GM13976 (cell line): ENCODE measurements at regions not wholly inside any gene's neighbourhood (a gene's known extent, or its start where the extent isn't known, plus 50 kb on each side); places are given as distances from the start of the nearest gene placed in this dataset.

Experiments
- DNase-seq: peaks from one replicate; pipeline ENCODE4 v3.0.0; 2012; ENCODE audit warnings: low spot score
- CTCF ChIP-seq: IDR thresholded peaks from 2 replicates; pipeline ENCODE4 v1.5.1; 2012; ENCODE audit warnings: borderline replicate concordance, mild to moderate bottlenecking; ENCODE audit not compliant: insufficient read depth; ENCODE audit errors: extremely low read depth, missing control alignments, control extremely low read depth
- in situ Hi-C: fragments of 300-500 bp; cut with MboI; formaldehyde crosslinking; loops from one replicate; pipeline ENCODE4 v1.12.0; 2022; ENCODE audit warnings: low sequenced_read_pairs, mixed read lengths, inconsistent platforms; ENCODE audit not compliant: unreplicated experiment

GRCh38 chr5:91495699-91496098 is 112.6 kb upstream of the ARRDC3 start:
- no peak for DNase-seq
- no peak for TF ChIP-seq CTCF

DNA sequence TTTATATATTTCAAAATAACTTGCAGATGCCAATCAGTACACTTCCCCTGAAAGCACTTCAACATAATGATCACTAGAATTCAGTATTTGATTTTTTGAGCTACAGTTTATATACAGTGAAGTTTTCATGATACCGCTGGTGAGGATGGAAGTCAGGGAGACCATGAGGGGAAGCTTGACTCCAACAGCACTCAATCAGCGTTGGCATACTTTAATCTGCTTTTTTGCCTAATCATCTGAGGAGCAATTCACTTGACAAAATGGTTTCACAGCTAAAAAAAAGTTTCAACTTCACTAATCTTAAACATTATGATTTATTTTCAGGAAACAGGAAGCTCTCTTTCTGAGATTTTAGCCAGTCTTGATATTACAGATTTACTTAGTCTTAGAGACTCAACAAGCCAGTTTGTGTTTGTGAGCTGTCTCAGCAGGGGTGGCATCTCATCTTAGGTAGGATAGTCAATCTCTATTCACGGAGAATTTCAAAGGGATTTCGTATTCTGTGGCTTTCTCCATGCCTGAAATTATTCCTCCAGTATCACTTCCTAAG is 111.4 kb upstream of the ARRDC3 start:
- in situ Hi-C loops, result no loop called here
- TF ChIP-seq CTCF, result no peak

More at GRCh38 chr5:91495699-91496098, 112.6 kb upstream of the ARRDC3 start:
- in situ Hi-C loops, result no loop called here

GRCh38 chr5:91493086-91493485 is 110.0 kb upstream of the ARRDC3 start:
- in situ Hi-C loops, result no loop called here
- DNase-seq, result no peak
- TF ChIP-seq CTCF, result no peak

More for the DNA sequence above, 111.4 kb upstream of the ARRDC3 start:
- DNase-seq, result no peak

DNA sequence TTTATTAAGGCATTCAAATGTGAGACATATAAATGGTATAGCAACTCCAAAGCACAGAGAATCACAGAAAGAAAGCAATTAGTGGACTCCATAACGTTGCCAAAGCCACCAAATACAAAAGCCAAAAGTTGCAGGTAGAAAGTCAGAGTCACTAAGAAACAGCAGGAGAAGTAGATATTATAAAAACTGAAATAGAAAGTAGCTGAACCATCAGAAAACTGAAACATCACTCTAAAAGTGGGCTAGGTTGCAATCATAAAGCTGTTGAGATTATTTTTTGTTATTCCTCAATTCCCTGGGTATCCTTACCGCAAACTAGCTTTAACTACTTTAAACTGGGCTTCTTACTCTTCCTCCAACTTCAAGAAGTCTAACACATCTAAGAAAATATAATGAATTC is 108.1 kb upstream of the ARRDC3 start:
- TF ChIP-seq CTCF, result no peak
- DNase-seq, result no peak
- in situ Hi-C loops, result no loop called here

- DNase-seq, result no peak
- in situ Hi-C loops, result no loop called here
These were observed 107.2 kb upstream of the ARRDC3 start for GRCh38 chr5:91490316-91490715.

GRCh38 chr5:91487420-91487819 is 104.3 kb upstream of the ARRDC3 start:
- no peak for TF ChIP-seq CTCF
- in situ Hi-C loops, result no loop called here
- no peak for DNase-seq

More at GRCh38 chr5:91490316-91490715, 107.2 kb upstream of the ARRDC3 start:
- TF ChIP-seq CTCF, result no peak
